BLaER1 (cell line): ENCODE measurements at regions not wholly inside any gene's neighbourhood (a gene's known extent, or its start where the extent isn't known, plus 50 kb on each side); places are given as distances from the start of the nearest gene placed in this dataset.
"Not testable (repeated sequence)": the region's sequence is repeated elsewhere in the genome, so short reads cannot be mapped to it uniquely, and the experiment has no call there.

Experiments
- H3K27ac ChIP-seq: shearing (Covaris generic); formaldehyde crosslinking; 2 replicates; pipeline ENCODE4 v1.8.1; 2022
- H3K27me3 ChIP-seq: shearing (Covaris generic); formaldehyde crosslinking; 2 replicates; pipeline ENCODE4 v1.8.1; 2022
- H3K36me3 ChIP-seq: shearing (Covaris generic); formaldehyde crosslinking; 2 replicates; pipeline ENCODE4 v1.8.1; 2022
- H3K4me1 ChIP-seq: shearing (Covaris generic); formaldehyde crosslinking; 2 replicates; pipeline ENCODE4 v1.8.1; 2022
- H3K4me2 ChIP-seq: shearing (Covaris generic); formaldehyde crosslinking; 2 replicates; pipeline ENCODE4 v1.8.1; 2022
- H3K4me3 ChIP-seq: shearing (Covaris generic); formaldehyde crosslinking; 2 replicates; pipeline ENCODE4 v1.8.1; 2022
- H3K9ac ChIP-seq: shearing (Covaris generic); formaldehyde crosslinking; 2 replicates; pipeline ENCODE4 v1.8.1; 2022
- H3K9me3 ChIP-seq: shearing (Covaris generic); formaldehyde crosslinking; 2 replicates; pipeline ENCODE4 v1.8.1; 2022
- H4K20me1 ChIP-seq: shearing (Covaris generic); formaldehyde crosslinking; 2 replicates; pipeline ENCODE4 v1.8.1; 2022
- Cebpa-rat ChIP-seq: shearing (Covaris generic); IDR thresholded peaks from 2 replicates; pipeline ENCODE4 v1.8.1; 2022

DNA sequence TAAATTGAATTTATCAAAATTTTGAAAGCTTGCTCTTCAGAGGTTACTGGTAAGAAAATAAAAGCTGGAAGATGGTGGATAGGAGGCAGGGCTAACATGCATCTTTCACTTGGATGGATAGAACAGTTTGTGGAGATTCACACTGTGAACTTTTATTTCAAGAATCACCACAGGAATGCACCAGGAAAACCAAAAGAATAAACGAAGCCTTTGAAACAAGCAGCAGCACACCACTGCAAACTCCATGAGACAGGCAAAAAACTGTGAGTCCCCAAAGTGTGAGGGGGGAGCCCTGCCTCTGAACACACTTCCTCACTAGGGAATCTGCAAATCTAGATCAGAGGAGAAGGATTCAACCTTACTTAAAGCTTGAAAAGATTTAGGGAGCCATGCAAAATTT, 122.2 kb downstream of the RTP4 start:
- no peak for TF ChIP-seq Cebpa-rat
- Histone ChIP-seq H3K36me3 (no peaks in the 10 kb centered on the region), H3K9me3 (peaks cover 16% of the 10 kb centered on the region), H3K4me1 (no peaks in the 10 kb centered on the region), H4K20me1 (no peaks in the 10 kb centered on the region), H3K4me2 (no peak overlapping the region), H3K27ac (no peak overlapping the region), H3K4me3 (no peak overlapping the region), H3K27me3 (no peaks in the 10 kb centered on the region), H3K9ac (no peak overlapping the region)

DNA sequence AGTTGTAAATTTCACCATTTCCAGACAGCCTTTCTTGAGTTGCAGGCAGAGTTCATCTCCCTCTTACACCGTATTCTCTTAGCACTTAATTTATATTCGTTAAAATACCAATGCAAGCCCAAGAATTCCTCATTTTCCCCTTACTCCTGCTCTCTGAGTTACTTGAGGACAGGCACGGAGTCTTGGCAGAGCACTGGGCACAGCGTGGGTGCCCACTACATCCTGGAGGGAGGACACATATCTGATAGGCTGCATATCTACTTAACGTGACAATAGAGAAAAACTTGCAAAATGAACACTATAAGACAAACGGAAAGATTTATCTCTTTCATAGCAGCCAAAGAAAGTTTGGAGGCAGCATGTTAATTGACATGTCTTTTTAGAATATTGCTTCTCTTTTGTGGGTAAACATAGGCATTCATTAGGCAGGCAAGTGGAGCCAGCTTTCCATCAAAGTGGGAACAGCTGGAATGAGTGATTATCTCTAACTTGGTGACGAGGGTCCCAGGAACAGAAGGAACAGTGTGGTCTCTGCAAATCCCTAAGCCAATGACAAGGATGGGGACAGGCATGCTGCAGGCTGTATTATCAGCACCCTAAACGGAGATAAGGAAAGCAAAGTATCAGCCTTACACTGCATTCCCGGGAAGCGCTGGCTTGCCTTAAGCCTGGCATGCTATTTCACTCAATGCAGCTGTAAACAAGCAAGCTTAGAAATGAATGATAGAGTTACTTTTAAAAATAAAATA, 116.5 kb downstream of the RTP4 start:
- Histone ChIP-seq H3K4me3 (no peak overlapping the region), H3K4me2 (no peak overlapping the region), H3K27me3 (no peaks in the 10 kb centered on the region), H3K9me3 (0 out of 2 replicates have a peak, but pooled peaks cover 3% of the 10 kb centered on the region), H3K36me3 (no peaks in the 10 kb centered on the region), H3K27ac (no peak overlapping the region), H3K4me1 (no peaks in the 10 kb centered on the region), H4K20me1 (no peaks in the 10 kb centered on the region), H3K9ac (no peak overlapping the region)
- TF ChIP-seq Cebpa-rat = no peak

DNA sequence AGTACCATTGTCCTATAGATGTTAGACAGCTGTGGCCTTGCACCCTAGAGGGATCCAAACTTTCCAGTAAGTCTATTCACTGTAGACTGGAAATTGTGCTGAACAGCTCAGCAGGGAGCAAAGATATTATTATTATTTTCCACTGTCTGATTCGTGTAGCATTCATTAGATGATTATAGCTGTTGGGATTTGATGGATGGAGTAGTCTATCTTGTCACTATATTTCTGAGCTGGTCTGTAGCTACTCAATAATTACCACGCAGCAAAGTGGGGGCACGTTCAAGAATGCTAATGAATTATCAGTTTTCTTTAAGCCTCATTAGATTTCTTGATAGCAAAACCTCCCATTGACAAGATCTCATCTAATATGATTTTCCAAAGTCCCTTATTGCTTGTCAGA, 113.2 kb downstream of the RTP4 start:
- no peak overlapping the region for H3K9ac ChIP-seq
- H3K27me3 ChIP-seq = no peaks in the 10 kb centered on the region
- TF ChIP-seq Cebpa-rat = no peak
- H3K27ac ChIP-seq = no peak overlapping the region
- H3K4me2 ChIP-seq = no peak overlapping the region
- H4K20me1 ChIP-seq = no peaks in the 10 kb centered on the region
- H3K9me3 ChIP-seq = peaks cover 15% of the 10 kb centered on the region
- H3K36me3 ChIP-seq = no peaks in the 10 kb centered on the region
- H3K4me3 ChIP-seq = no peak overlapping the region
- H3K4me1 ChIP-seq = no peaks in the 10 kb centered on the region

DNA sequence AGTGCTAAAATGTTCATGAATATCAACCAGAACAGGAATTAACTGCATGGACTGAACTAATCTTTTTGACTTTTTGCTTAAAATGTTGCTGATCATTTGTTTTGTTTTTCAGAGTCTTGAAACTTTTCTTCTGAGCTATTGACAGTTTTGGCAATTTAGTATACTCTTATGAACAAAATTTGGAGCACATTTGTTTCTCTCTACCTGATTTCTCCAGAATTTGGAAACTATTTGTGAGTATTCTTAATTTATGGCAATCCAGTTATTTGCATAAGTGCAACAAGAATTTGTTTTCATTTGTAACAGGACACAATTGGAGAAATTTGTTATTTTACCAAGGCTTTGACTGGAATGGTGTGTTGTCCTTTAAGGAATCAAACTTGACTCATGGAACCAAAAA, 107.4 kb downstream of the RTP4 start:
- not testable (repeated sequence) for H3K4me3 ChIP-seq, H3K36me3 ChIP-seq, H3K27ac ChIP-seq, H3K9ac ChIP-seq, H3K4me2 ChIP-seq, H3K4me1 ChIP-seq, H4K20me1 ChIP-seq, H3K27me3 ChIP-seq
- peaks cover 52% of the 10 kb centered on the region for H3K9me3 ChIP-seq

DNA sequence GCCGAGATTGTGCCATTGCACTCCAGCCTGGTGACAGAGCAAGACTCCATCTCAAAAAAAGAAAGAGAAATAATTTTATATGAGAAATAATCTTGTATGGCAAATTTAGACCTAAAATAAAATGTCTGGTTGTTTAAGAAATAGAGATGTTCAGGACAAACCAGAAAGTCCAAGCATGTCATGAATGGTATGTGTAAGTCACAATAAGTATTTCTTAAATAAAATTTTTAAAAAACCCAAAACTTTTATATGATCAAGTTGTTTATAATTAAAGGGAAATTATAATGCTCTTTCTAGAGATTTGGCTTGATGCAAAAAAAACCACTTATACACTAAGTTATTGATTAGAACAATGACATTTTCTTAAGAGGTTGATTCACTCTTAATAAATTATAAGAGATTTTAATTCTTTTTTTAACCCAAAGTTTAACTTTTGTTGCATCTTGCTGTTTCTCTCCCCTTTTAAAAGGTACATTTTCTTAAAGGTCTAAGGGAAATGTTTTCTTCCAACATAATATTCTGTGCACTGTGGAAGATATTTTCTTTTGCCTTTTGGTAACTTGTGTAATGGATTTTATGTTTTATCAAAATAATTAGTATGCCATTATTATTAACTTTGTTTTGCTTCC, 105.7 kb downstream of the RTP4 start:
- Histone ChIP-seq H3K27ac (no peak overlapping the region), H3K36me3 (no peaks in the 10 kb centered on the region), H3K4me1 (no peaks in the 10 kb centered on the region), H3K27me3 (no peaks in the 10 kb centered on the region), H4K20me1 (no peaks in the 10 kb centered on the region), H3K4me3 (no peak overlapping the region), H3K4me2 (no peak overlapping the region), H3K9ac (no peak overlapping the region), H3K9me3 (peaks cover 52% of the 10 kb centered on the region)
- no peak for TF ChIP-seq Cebpa-rat

DNA sequence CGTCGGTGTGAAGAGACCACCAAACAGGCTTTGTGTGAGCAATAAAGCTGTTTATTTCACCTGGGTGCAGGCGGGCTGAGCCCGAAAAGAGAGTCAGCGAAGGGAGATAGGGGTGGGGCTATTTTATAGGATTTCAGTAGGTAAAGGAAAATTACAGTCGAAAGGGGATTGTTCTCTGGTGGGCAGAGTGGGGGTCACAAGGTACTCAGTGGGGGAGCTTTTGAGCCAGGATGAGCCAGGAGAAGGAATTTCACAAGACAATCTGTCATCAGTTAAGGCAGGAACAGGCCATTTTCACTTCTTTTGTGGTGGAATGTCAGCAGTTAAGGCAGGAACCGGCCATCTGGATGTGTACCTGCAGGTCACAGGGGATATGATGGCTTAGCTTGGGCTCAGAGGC, 98.1 kb downstream of the RTP4 start:
- H3K4me1 ChIP-seq, H4K20me1 ChIP-seq, H3K27me3 ChIP-seq, H3K9ac ChIP-seq, H3K4me2 ChIP-seq, H3K27ac ChIP-seq, H3K4me3 ChIP-seq, H3K9me3 ChIP-seq, H3K36me3 ChIP-seq: not testable (repeated sequence)

DNA sequence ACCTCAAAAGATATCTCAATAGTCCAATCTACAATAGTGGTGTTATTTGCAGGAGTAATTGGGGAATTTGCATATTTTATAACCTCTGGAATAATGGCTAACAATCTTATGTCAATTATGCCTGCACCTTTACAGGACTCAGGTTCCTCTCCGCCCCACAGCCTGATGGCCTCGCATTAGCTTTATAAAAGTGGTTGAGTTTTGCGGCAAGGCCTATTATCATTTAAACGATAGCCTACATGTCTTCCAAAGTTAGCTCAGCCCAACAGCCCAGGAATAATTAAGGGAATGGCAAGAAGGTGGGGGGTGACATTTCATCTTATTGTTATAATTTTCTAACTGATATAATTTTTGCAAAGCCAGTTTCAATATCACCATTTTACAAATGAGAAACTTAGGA, 97.3 kb downstream of the RTP4 start:
- H3K9ac ChIP-seq = no peak overlapping the region
- H3K4me2 ChIP-seq = no peak overlapping the region
- no peaks in the 10 kb centered on the region for H3K27me3 ChIP-seq
- no peak overlapping the region for H3K4me3 ChIP-seq
- no peaks in the 10 kb centered on the region for H3K36me3 ChIP-seq
- H4K20me1 ChIP-seq = no peaks in the 10 kb centered on the region
- no peaks in the 10 kb centered on the region for H3K9me3 ChIP-seq
- H3K4me1 ChIP-seq = no peaks in the 10 kb centered on the region
- no peak overlapping the region for H3K27ac ChIP-seq
- no peak for TF ChIP-seq Cebpa-rat

DNA sequence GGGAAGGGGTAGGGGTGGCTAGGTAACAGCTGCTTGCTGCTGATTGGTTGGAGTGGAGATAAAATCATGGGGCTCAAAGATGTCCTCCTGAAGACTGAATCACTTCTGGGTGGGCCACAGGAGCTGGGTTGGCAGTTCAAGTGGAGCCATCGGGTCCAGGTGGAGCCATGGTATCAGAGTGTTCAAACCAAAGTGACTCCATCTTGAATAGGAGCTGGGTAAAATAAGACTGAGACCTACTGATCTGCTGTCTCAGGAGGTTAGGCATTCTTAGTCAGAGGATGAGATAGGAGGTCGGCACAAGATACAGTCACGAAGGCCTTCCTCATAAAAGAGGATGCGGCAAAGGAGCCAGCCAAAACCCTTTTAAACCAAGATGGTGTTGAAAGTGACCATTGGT, 96.5 kb downstream of the RTP4 start:
- no peaks in the 10 kb centered on the region for H3K36me3 ChIP-seq
- no peaks in the 10 kb centered on the region for H4K20me1 ChIP-seq
- H3K4me1 ChIP-seq = no peaks in the 10 kb centered on the region
- no peak overlapping the region for H3K27ac ChIP-seq
- no peaks in the 10 kb centered on the region for H3K9me3 ChIP-seq
- no peak overlapping the region for H3K4me3 ChIP-seq
- no peaks in the 10 kb centered on the region for H3K27me3 ChIP-seq
- TF ChIP-seq Cebpa-rat = no peak
- no peak overlapping the region for H3K9ac ChIP-seq
- H3K4me2 ChIP-seq = no peak overlapping the region

DNA sequence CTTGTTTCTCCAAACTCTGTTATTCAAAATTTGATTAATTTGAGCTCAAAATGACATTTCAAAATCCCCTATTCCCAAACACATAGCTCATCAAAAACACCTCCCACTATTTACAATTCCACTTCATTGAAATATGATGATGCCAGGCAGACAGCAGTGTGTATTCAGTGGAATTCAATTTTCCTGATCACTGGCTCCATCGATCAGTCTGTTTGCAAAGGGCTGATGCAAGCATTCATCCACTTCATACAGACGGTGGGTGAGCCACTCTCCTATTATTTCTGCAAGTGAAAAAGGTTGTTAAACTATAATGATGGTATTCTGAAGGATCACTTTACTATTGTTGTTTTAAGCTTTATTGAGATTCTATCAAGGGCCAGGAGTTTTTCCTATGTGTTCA, 90.7 kb downstream of the RTP4 start:
- Histone ChIP-seq H3K27ac (no peak overlapping the region), H4K20me1 (no peaks in the 10 kb centered on the region), H3K9me3 (no peaks in the 10 kb centered on the region), H3K4me1 (no peaks in the 10 kb centered on the region), H3K27me3 (no peaks in the 10 kb centered on the region), H3K4me2 (no peak overlapping the region), H3K36me3 (no peaks in the 10 kb centered on the region), H3K9ac (no peak overlapping the region), H3K4me3 (no peak overlapping the region)
- TF ChIP-seq Cebpa-rat = no peak

DNA sequence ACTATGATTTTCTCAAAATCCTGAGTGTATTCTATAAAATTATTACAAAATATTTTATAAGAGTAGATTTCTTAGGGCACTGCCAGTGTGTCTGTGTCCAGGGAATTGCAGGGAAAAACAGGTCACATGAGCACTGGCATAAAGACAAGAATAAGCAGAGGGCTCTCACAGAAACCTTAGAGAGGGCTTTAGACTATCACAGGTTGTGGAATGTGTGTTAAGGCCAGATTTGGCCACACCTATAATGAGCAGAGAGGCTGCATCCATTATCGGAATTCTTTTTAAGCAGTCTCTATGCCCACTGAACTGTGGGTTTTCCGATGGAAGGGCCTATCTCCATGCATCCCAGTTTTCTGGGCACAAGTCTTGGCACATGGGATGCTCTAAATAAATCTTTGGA, 90.2 kb downstream of the RTP4 start:
- no peaks in the 10 kb centered on the region for H3K4me1 ChIP-seq
- H4K20me1 ChIP-seq = no peaks in the 10 kb centered on the region
- H3K27me3 ChIP-seq = no peaks in the 10 kb centered on the region
- no peak overlapping the region for H3K27ac ChIP-seq
- no peak overlapping the region for H3K4me3 ChIP-seq
- no peak overlapping the region for H3K9ac ChIP-seq
- H3K4me2 ChIP-seq = no peak overlapping the region
- H3K9me3 ChIP-seq = no peaks in the 10 kb centered on the region
- TF ChIP-seq Cebpa-rat = no peak
- H3K36me3 ChIP-seq = no peaks in the 10 kb centered on the region

DNA sequence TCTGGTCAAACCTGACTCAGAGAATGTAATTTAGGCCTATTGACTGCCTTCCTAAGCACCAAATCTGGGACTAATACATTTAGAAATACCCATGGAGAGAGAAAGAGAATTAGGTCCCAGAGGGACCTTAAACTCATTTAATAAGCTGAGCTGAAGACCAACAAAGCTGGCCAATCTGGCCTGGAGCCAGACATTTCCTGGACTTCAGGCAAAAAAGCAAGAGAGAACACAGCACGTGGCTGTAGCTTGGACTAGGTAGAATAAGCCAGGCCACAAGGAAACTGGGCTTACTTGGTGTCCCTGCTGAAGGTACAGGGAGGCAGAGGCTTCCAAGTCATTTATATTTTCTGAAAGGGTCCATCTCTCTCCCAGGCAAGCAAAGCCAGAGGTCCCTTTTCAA, 88.1 kb downstream of the RTP4 start:
- H3K36me3 ChIP-seq = no peaks in the 10 kb centered on the region
- no peaks in the 10 kb centered on the region for H4K20me1 ChIP-seq
- no peaks in the 10 kb centered on the region for H3K9me3 ChIP-seq
- no peak overlapping the region for H3K4me2 ChIP-seq
- H3K4me3 ChIP-seq = no peak overlapping the region
- H3K4me1 ChIP-seq = no peaks in the 10 kb centered on the region
- H3K27me3 ChIP-seq = no peaks in the 10 kb centered on the region
- TF ChIP-seq Cebpa-rat = no peak
- H3K27ac ChIP-seq = no peak overlapping the region
- H3K9ac ChIP-seq = no peak overlapping the region
